Bone marrow (tissue), 2 donors: ENCODE measurements at regions not wholly inside any gene's neighbourhood (a gene's known extent, or its start where the extent isn't known, plus 50 kb on each side); places are given as distances from the start of the nearest gene placed in this dataset.
"Not testable (repeated sequence)": the region's sequence is repeated elsewhere in the genome, so short reads cannot be mapped to it uniquely, and the experiment has no call there.

Experiments
- DNase-seq, 2 donors: peaks; one replicate each; lab custom pipeline; 2025; lab: John Stamatoyannopoulos, UW

GRCh38 chr9:117649126-117649525 is 55.1 kb upstream of the TLR4 start:
- no peak for DNase-seq

DNA sequence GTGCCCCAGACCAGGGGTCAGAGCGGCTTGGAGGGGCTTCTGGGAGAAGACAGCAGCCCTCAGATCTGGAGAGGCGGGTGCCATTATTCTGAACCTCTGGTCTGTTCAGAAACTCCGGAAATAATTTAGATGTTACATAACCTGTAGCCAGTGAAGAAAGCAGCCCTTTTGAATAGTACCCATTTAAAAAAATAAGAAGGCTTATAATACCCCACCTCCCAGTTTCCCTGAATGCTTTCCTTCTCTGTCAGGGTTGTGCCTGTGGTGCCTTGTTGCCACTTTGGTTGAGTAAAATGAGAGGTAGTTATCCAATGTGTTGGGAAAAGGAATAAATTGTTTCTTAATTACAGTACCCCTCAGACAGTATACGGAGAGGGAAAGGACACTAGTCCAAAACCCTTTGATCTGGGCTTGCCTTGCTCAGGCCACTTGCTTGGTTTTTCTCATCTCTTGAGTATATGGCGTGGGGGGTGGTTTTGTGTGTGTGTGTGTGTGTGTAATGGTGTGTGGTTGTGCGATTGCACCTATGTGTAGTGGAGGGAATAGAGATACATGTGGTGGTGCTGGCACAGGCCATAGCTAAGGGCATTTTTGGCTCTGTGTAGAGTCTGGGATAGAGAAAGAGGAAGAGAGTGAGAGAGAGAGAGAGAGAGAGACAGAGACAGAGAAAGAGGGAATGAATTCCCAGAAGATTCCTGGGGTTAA is 59.1 kb upstream of the TLR4 start:
- DNase-seq = no peak

GRCh38 chr9:117644133-117644931 is 59.9 kb upstream of the TLR4 start:
- peak; percentile 50 to 52 for DNase-seq

- no peak for DNase-seq
Measured at GRCh38 chr9:117643288-117643654, 60.9 kb upstream of the TLR4 start.

- DNase-seq = not testable (repeated sequence)
Measured at GRCh38 chr9:117642571-117643287, 61.5 kb upstream of the TLR4 start.

GRCh38 chr9:117636681-117637080 is 67.5 kb upstream of the TLR4 start:
- DNase-seq = no peak

GRCh38 chr9:117625154-117625553 is 79.0 kb upstream of the TLR4 start:
- DNase-seq = no peak

GRCh38 chr9:117624106-117624505 is 80.1 kb upstream of the TLR4 start:
- DNase-seq = no peak

- DNase-seq = no peak
Measured at GRCh38 chr9:117622347-117622746, 81.9 kb upstream of the TLR4 start.

DNA sequence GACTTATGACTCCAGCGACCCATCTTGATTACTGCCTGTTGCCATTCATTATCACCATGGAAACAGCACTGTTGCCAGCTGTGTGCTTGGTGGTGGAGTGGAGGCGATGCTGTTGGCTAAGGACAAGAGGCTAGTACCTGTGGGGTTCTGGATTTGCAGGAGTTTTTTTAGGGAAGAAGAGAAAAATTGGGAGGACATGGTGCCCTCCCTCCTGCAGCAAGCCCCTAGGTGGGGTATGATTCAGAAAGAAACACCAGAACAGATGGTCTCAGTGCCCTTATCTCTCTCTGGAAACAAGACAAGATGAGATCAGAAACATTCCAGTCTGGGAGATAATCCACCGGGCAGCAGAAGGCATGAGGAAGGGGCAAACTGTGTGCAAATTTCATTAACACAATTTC is 87.8 kb upstream of the TLR4 start:
- no peak for DNase-seq

DNA sequence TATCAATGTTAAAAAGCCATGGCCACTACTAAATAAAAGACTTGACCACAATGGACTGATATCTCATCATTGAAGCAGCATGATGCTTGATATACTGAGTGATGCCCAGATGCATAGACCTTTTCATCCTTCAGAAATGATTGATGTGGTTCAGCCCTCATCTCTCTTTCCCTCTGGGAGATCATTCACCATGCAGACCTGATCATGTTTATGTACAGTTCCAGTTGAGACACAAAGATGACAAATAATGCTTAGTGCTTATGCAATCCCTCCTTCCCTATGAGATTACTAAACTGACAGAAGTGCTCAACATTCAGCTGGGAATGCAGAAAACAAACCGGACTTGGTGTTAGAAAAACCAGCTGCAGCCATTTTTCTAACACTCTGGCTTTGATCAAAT is 91.9 kb upstream of the TLR4 start:
- no peak for DNase-seq

GRCh38 chr9:117597977-117598376 is 106.2 kb upstream of the TLR4 start:
- no peak for DNase-seq

- DNase-seq = no peak
Measured at GRCh38 chr9:117596678-117597077, 107.5 kb upstream of the TLR4 start.

DNA sequence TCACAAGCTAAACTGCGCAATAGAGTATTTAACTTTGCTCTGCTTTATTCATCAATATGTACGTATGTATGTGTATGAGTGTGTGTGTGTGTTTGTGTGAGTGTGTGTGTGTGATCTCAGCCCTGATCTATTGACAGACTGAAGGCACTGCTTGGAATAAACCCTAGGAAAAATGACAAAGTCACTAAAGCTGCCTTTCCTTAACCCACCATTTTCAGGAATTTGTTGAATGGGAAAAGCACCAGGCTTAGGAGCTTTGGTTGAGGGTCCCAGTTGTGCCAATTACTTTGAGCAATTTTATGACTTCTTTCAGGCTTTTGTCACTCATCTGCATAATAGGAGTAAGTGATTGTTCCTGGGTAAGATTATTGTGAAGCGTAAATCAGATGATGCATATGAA is 108.6 kb upstream of the TLR4 start:
- DNase-seq = no peak

DNA sequence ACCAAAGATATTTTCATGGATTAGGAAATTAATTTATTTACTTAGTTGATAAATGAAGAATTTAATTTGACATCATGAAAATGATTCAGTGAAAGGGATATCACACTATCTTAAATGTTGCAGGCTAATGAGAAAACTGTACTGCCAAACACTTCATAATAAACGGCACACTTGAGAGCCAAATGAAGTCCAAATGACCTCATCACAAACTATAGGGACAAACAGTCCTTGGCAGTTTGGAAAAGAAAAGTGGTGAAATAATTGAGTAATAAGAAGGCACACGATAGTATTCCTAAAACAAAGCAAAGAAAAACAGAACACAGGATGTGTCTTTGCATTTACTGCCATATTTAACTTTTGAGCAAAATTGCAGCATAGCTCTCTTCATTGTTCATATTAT is 116.9 kb upstream of the TLR4 start:
- no peak for DNase-seq

DNA sequence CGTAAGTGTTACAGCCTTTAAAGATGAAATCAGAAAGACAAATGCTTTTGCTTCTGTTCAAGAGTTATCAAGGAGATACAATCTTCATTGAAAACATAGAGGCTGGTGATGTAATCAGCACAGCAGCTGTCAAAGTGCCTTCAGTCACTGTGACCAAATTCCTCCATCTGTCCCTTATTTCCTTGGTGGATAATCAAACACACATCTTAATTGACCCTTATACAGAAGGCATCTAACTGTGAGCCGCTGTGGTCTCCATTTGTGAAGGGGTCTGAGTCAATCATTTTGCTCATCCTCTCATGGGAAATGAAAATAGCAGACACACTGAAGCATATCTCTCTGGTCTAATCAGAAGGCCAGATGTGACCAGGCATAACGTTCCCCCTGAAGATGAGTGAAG is 130.1 kb upstream of the TLR4 start:
- no peak for DNase-seq

DNA sequence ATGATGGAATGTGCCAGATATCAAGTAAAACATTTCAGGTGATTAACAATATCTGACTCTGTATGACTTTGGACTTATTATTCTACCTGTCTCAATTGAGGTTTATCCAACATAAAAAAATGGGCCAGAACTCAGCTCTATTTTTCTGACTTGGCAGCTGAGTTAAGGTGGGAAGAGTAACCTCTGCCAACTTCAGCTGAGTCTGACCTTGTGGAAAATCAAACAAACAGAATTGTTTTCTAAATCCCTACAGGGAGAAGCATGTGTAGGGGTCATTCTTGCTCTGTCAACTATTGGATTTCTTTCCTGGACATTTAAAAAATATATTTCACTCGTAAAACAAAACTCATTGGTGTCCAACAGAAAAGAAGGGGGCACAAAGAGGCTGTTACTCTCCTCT is 139.4 kb upstream of the TLR4 start:
- no peak for DNase-seq

DNA sequence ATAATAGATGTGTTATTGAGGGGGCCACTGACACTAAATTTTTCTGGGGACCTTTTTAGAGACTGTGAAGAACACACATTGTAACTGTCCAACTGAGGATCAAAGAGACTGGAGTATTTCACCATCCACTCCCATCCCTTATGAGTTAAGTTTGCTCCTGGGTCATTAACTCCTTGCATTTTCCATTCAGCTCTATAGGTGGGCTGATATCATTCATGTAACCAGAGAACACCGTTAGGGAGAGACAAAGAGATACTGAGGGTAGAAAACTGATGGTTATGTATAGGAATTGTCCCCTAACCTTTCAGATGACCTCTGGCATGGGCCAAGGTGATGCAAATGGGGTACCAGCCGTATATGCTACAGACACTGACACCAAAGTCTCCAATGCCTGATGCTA is 142.4 kb upstream of the TLR4 start:
- no peak for DNase-seq

DNA sequence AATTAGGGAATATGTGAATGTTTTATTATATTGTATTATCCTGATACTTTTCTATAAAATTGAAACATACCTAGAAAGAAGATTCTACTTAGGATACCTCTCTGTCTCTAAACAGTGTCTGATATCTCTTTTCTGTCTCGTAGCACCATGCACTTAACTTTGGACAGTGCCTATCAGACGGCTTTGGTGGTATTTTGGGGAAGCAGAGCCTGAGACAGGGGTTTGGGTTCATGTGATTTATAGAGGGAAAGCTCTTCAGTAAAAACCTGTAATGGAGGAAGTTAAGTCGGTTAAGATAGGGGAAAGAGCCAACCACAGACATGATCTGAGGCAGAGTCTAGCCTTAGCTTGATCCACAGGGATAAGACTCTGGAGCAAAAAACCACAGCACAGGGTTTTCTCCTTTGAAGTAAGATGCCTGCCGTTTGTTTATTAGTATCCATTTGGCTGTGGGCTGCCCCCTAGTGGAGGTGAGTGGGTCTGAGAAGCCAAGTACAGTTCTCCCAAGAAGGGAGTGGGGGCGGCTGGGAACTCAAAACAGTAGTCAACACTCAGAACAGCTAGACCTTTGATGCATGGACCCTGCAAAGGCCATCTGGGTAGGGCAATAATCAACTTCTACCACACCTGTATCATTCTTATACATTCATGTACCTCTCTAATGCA is 141.2 kb upstream of the ASTN2 start:
- peak in 1 of 2 donors; percentile 1 for DNase-seq

DNA sequence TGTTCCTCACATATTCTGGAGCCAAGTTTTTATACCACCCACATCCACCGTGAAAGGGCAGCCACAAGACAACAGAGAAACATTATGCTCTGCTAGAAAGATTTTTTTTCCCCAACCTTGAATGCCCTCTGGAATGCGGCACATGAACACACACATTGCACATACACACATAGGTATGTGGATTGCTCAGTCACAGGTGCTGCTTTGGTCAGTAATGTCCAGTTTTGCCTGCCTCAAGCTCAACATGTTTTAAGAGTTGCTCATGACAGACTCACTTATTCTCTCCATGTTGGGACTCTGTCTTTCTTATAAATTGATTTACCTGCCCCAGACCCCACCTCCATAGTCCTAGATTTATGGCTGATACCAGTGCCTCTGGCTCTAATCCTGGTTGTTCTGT is 138.0 kb upstream of the ASTN2 start:
- DNase-seq = no peak

DNA sequence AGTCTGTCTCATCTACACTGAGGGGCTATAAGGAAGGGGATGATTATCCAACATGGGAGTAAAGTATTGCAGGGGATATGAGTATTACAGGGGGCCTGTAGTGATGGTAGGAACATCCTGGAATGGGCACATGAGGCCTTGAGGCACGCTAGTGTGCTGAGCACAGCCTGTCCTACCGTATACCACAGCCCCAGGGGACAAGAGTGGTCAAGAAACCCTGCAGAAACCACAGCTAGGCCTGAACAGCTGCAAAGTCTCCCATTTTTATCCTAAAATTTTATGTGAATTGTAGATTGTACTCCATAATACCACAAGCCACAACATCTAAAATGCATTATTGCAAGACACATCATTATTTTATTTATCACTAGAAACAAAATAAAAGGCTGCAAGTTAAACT is 136.3 kb upstream of the ASTN2 start:
- DNase-seq = no peak

GRCh38 chr9:117549444-117549843 is 134.6 kb upstream of the ASTN2 start:
- no peak for DNase-seq

DNA sequence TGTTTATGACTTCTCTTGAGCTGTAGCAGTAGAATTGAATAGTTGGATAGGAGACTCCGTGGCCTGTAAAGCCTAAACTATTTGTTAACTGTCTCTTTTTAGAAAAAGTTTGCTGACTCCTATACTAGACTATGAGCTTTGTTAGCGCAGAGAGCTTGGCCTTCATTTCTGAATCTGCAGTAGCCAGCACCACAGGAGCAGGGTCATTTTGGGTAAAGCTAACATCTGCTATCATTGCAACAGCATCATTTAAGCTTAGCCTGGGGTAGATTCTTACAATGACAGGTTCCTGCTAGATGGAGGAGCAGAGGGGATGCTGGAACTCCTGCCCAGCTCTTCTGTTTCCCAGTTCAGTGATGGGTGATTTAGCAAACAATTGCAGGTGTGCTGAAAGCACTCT is 133.7 kb upstream of the ASTN2 start:
- no peak for DNase-seq
